Memory B cell (primary cell): ENCODE measurements at regions not wholly inside any gene's neighbourhood (a gene's known extent, or its start where the extent isn't known, plus 50 kb on each side); places are given as distances from the start of the nearest gene placed in this dataset.

Experiments
- ATAC-seq: fragments of 150-1000 bp; cut with Tn5 transposase; 2 replicates; pipeline ENCODE4 v1.10.0; 2021; ENCODE audit warnings: low read depth, mild to moderate bottlenecking, moderate library complexity
- DNase-seq, 2 donors: peaks; one replicate each; pipeline ENCODE4 v3.0.0; 2022; ENCODE audit warnings: low spot score in 2 of 2
- H3K27ac Mint-ChIP-seq: one replicate; pipeline ENCODE4 v1.8.0; 2022; ENCODE audit warnings: mild to moderate bottlenecking, moderate library complexity, mixed read lengths
- H3K27me3 Mint-ChIP-seq: one replicate; pipeline ENCODE4 v1.8.0; 2022; ENCODE audit warnings: mixed read lengths
- H3K36me3 Mint-ChIP-seq: one replicate; pipeline ENCODE4 v1.8.0; 2022; ENCODE audit warnings: mild to moderate bottlenecking, mixed read lengths
- H3K4me1 Mint-ChIP-seq: one replicate; pipeline ENCODE4 v1.8.0; 2022; ENCODE audit warnings: mixed read lengths
- H3K4me3 Mint-ChIP-seq: one replicate; pipeline ENCODE4 v1.8.0; 2022; ENCODE audit warnings: mild to moderate bottlenecking, moderate library complexity, mixed read lengths
- H3K9me3 Mint-ChIP-seq: one replicate; pipeline ENCODE4 v1.8.0; 2022; ENCODE audit warnings: mixed read lengths

- Mint-ChIP-seq H3K27ac (no peak overlapping the region), H3K4me1 (no peaks in the 10 kb centered on the region), H3K4me3 (peak overlapping the region; percentile 67), H3K36me3 (no peaks in the 10 kb centered on the region), H3K27me3 (peaks cover 18% of the 10 kb centered on the region), H3K9me3 (no peaks in the 10 kb centered on the region)
- ATAC-seq (peak; percentile 26), DNase-seq (no peak)
These were observed 85.0 kb downstream of the NOG start for GRCh38 chr17:56678249-56679114.

- H3K27me3 Mint-ChIP-seq = peaks cover 22% of the 10 kb centered on the region
These were observed 85.7 kb downstream of the NOG start for GRCh38 chr17:56679115-56679776.

DNA sequence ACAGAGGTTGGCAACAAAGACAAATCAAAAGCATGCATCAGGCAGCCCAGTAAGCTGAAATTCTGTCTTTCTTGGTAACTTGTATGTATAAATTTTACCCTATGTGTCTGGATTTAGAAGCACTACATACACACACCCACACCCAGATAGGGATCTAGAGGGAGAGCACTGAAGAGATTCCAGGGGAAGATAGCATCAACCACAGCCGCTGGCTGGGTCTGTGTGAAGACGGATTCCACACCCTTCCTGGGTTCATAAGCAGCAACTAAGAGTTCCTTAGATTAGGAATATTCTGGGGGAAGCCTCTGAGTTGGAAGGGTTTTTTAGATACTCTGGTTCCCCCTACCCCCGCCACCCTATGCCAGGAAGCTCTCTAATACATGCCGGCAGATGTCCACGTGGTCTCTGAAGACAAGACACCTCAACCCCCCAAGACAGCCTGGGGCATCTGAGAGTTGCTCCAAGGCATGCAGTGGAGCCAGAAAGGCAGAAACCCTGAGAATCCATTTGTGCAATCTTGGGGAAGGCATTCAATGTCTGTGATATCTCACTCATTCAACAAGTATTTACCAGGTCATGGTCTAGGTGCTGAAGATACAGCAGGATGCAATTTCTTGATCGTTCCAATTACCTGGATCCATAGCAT lies 86.4 kb downstream of the NOG start:
- no peak overlapping the region for H3K4me3 Mint-ChIP-seq
- no peak overlapping the region for H3K27ac Mint-ChIP-seq
- peaks cover 20% of the 10 kb centered on the region for H3K27me3 Mint-ChIP-seq
- ATAC-seq = no peak
- no peaks in the 10 kb centered on the region for H3K9me3 Mint-ChIP-seq
- H3K36me3 Mint-ChIP-seq = no peaks in the 10 kb centered on the region
- no peaks in the 10 kb centered on the region for H3K4me1 Mint-ChIP-seq
- no peak for DNase-seq

More at GRCh38 chr17:56679115-56679776, 85.7 kb downstream of the NOG start:
- Mint-ChIP-seq H3K36me3 (no peaks in the 10 kb centered on the region), H3K4me1 (no peaks in the 10 kb centered on the region), H3K27ac (no peak overlapping the region), H3K9me3 (no peaks in the 10 kb centered on the region), H3K4me3 (peak overlapping the region; percentile 67)
- DNase-seq (no peak), ATAC-seq (peak; percentile 38)

DNA sequence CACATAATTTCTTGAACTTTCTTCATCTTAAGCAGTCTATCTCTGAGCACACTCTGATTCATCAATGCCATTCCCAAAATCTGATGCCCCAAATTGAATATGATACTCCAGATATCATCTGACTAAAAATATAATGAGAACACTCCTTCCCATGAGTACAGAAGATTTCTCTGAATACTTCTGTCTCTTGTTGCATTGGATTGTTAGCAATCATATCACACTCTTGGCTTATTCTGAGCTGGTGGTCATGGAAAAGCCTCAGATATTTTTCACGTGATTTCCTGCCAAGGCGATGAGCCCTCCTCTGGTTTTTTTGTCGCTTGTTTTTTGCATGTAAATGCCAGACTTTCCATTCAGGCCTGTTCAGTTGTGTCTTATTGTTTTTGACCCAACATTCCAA lies 87.2 kb downstream of the NOG start:
- no peak for ATAC-seq
- no peak for DNase-seq
- Mint-ChIP-seq H3K27me3 (peaks cover 18% of the 10 kb centered on the region), H3K4me3 (no peak overlapping the region), H3K4me1 (no peaks in the 10 kb centered on the region), H3K36me3 (no peaks in the 10 kb centered on the region), H3K9me3 (no peaks in the 10 kb centered on the region), H3K27ac (no peak overlapping the region)

DNA sequence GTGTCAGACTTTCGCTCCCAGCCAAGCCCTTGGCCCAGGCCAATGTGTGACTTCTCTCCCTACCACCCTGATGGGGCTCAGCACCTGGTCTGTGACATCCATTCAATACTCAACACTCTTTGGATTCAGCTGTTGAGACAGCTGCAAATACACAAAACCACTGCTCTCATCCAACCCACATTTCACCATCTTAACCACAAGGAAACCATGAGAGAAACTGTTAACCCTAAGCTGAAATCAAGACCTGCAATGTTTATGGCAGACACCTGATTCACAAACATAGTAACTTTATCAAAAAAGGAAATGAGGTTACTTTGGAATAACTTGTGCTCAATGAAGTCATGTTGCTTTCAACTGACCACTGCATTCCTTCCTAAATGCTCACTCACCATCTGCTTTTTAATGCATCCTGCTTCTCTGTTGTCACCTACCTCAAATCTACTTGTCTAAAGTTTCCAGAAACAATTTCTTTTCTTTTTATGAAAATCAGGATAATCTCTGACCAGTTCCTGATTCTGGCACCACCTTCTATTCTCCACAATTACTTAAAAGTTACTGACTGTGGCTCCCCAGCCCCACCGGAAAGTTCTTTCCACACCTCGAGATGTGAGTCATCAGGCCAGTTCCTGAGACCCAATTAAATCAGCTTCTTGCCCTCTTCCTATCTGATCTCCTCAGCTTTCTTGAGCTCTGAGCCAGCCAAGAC lies 88.2 kb downstream of the NOG start:
- no peak overlapping the region for H3K4me3 Mint-ChIP-seq
- H3K36me3 Mint-ChIP-seq = no peaks in the 10 kb centered on the region
- H3K27me3 Mint-ChIP-seq = peaks cover 23% of the 10 kb centered on the region
- DNase-seq = no peak
- no peaks in the 10 kb centered on the region for H3K4me1 Mint-ChIP-seq
- no peak for ATAC-seq
- no peaks in the 10 kb centered on the region for H3K9me3 Mint-ChIP-seq
- no peak overlapping the region for H3K27ac Mint-ChIP-seq

- ATAC-seq = no peak
- H3K9me3 Mint-ChIP-seq = no peaks in the 10 kb centered on the region
- DNase-seq = no peak
These were observed 94.7 kb downstream of the NOG start for GRCh38 chr17:56688151-56688550.

GRCh38 chr17:56690441-56691291 lies 97.2 kb downstream of the NOG start:
- Mint-ChIP-seq H3K27me3 (peaks cover 12% of the 10 kb centered on the region), H3K36me3 (no peaks in the 10 kb centered on the region), H3K4me3 (no peak overlapping the region), H3K9me3 (no peaks in the 10 kb centered on the region), H3K27ac (no peak overlapping the region), H3K4me1 (no peaks in the 10 kb centered on the region)
- DNase-seq = no peak
- ATAC-seq = no peak

More at GRCh38 chr17:56688151-56688550, 94.7 kb downstream of the NOG start:
- H3K27ac Mint-ChIP-seq = no peak overlapping the region
- H3K36me3 Mint-ChIP-seq = no peaks in the 10 kb centered on the region
- no peaks in the 10 kb centered on the region for H3K4me1 Mint-ChIP-seq
- H3K27me3 Mint-ChIP-seq = peaks cover 19% of the 10 kb centered on the region
- no peak overlapping the region for H3K4me3 Mint-ChIP-seq

DNA sequence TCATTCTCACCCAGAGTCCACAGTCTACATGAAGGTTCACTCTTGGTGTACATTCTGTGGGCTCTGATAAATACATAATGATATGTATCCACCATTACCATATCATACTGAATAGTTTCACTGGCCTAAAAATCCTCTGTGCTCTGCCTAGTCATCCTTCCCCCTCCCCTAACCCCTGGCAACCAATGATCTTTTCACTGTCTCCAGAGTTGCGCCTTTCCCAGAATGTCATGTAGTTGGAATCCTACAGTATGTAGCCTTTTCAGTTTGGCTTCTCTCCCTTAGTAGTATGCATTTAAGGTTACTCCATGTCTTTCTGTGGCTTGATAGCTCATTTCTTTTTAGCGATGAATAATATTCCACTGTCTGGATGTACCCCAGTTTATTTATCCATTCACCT lies 101.3 kb downstream of the NOG start:
- DNase-seq (no peak), ATAC-seq (no peak)
- Mint-ChIP-seq H3K36me3 (no peaks in the 10 kb centered on the region), H3K9me3 (no peaks in the 10 kb centered on the region), H3K27ac (no peak overlapping the region), H3K27me3 (peaks cover 2% of the 10 kb centered on the region), H3K4me3 (no peak overlapping the region), H3K4me1 (no peaks in the 10 kb centered on the region)

GRCh38 chr17:56697190-56697589 lies 103.7 kb downstream of the NOG start:
- no peaks in the 10 kb centered on the region for H3K4me1 Mint-ChIP-seq
- H3K27me3 Mint-ChIP-seq = peaks cover 5% of the 10 kb centered on the region
- no peak overlapping the region for H3K27ac Mint-ChIP-seq

GRCh38 chr17:56699186-56699894 lies 105.8 kb downstream of the NOG start:
- no peaks in the 10 kb centered on the region for H3K9me3 Mint-ChIP-seq
- H3K27me3 Mint-ChIP-seq = peaks cover 7% of the 10 kb centered on the region
- no peak overlapping the region for H3K4me3 Mint-ChIP-seq
- H3K4me1 Mint-ChIP-seq = no peaks in the 10 kb centered on the region
- ATAC-seq (no peak), DNase-seq (no peak)
- no peaks in the 10 kb centered on the region for H3K36me3 Mint-ChIP-seq
- H3K27ac Mint-ChIP-seq = no peak overlapping the region

More at GRCh38 chr17:56697190-56697589, 103.7 kb downstream of the NOG start:
- no peaks in the 10 kb centered on the region for H3K36me3 Mint-ChIP-seq
- no peaks in the 10 kb centered on the region for H3K9me3 Mint-ChIP-seq
- no peak overlapping the region for H3K4me3 Mint-ChIP-seq
- ATAC-seq = no peak
- no peak for DNase-seq

GRCh38 chr17:56700919-56701420 lies 107.5 kb downstream of the NOG start:
- Mint-ChIP-seq H3K4me3 (no peak overlapping the region), H3K27me3 (peaks cover 10% of the 10 kb centered on the region), H3K4me1 (no peaks in the 10 kb centered on the region), H3K9me3 (no peaks in the 10 kb centered on the region), H3K36me3 (no peaks in the 10 kb centered on the region), H3K27ac (no peak overlapping the region)
- DNase-seq (no peak), ATAC-seq (no peak)

DNA sequence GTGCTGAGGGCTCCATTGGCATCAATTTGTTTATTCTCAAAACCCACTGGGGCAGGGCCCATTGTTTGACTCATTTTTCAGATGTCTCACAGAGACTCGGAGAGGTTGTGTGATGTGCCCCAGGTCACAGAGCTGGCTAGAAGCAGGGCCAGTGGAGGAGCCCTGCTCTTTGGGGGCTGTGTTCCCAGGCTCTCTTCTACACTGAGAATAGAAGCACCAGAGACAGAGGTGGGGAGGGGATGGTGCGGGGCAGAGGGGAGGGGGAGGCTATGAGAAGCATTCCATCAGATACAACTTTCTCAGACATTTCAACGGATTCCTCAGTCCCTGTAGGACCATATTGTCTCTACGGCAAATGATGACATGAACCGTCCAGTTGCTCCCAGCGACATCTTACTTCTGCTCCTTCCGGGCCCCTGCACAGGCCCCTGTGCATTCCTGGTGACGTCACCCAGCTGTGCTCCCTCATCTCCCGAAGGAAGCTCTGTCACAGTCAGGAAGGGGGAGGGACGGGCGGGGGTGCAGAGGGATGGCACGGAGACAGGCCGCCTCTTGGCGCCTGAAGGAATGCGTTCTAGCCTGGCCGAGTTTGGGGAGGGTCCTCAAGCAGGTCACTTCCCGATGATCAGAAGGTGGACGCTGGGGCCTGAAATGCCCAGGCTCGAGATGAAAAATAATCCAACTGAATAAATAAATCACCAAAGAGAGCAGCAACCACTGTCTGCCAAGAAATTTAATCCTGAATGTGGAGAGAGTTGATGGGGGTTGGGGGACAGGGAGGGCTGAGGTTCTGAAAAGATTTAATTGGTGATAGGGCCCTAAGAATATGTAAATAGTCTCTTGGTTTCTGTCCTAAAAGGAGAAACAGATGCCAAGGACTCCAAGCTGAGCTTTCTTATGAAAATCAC lies 114.1 kb downstream of the NOG start:
- H3K27me3 Mint-ChIP-seq = peaks cover 10% of the 10 kb centered on the region
- no peaks in the 10 kb centered on the region for H3K4me1 Mint-ChIP-seq
- no peaks in the 10 kb centered on the region for H3K36me3 Mint-ChIP-seq
- no peak overlapping the region for H3K27ac Mint-ChIP-seq
- ATAC-seq (no peak), DNase-seq (no peak)
- H3K9me3 Mint-ChIP-seq = no peaks in the 10 kb centered on the region
- no peak overlapping the region for H3K4me3 Mint-ChIP-seq
